ENCODE measurements at regions not wholly inside any gene's neighbourhood (a gene's known extent, or its start where the extent isn't known, plus 50 kb on each side); places are given as distances from the start of the nearest gene placed in this dataset.

- Histone ChIP-seq H3K27ac (ENCODE audit: low read length) (no peak overlapping the region), H3K4me1 (ENCODE audit: control insufficient read depth, low read depth, low read length) (no peaks in the 10 kb centered on the region), H3K27me3 (ENCODE audit: control insufficient read depth, insufficient read depth, low read length) (no peaks in the 10 kb centered on the region), H3K9ac (ENCODE audit: low read length) (no peak overlapping the region), H3K36me3 (ENCODE audit: control insufficient read depth, low read depth, low read length) (no peaks in the 10 kb centered on the region), H3K4me3 (ENCODE audit: low read length) (no peak overlapping the region), H3K9me3 (ENCODE audit: control insufficient read depth, low read depth, low read length) (no peaks in the 10 kb centered on the region)
These were observed 93.3 kb upstream of the NT5C1B start for GRCh38 chr2:18682681-18683080.

GRCh38 chr2:18677280-18677679 lies 87.9 kb upstream of the NT5C1B start:
- Histone ChIP-seq H3K9ac (ENCODE audit: low read length) (no peak overlapping the region), H3K27me3 (ENCODE audit: control insufficient read depth, insufficient read depth, low read length) (no peaks in the 10 kb centered on the region), H3K27ac (ENCODE audit: low read length) (no peak overlapping the region), H3K4me3 (ENCODE audit: low read length) (no peak overlapping the region), H3K9me3 (ENCODE audit: control insufficient read depth, low read depth, low read length) (no peaks in the 10 kb centered on the region), H3K36me3 (ENCODE audit: control insufficient read depth, low read depth, low read length) (no peaks in the 10 kb centered on the region), H3K4me1 (ENCODE audit: control insufficient read depth, low read depth, low read length) (no peaks in the 10 kb centered on the region)

GRCh38 chr2:18674309-18674708 lies 84.9 kb upstream of the NT5C1B start:
- Histone ChIP-seq H3K4me3 (ENCODE audit: low read length) (no peak overlapping the region), H3K36me3 (ENCODE audit: control insufficient read depth, low read depth, low read length) (no peaks in the 10 kb centered on the region), H3K4me1 (ENCODE audit: control insufficient read depth, low read depth, low read length) (no peaks in the 10 kb centered on the region), H3K9me3 (ENCODE audit: control insufficient read depth, low read depth, low read length) (no peaks in the 10 kb centered on the region), H3K27ac (ENCODE audit: low read length) (no peak overlapping the region), H3K27me3 (ENCODE audit: control insufficient read depth, insufficient read depth, low read length) (no peaks in the 10 kb centered on the region), H3K9ac (ENCODE audit: low read length) (no peak overlapping the region)

- no peak overlapping the region for H3K9ac ChIP-seq (ENCODE audit: low read length)
- no peak overlapping the region for H3K27ac ChIP-seq (ENCODE audit: low read length)
- H3K9me3 ChIP-seq (ENCODE audit: control insufficient read depth, low read depth, low read length): no peaks in the 10 kb centered on the region
- H3K36me3 ChIP-seq (ENCODE audit: control insufficient read depth, low read depth, low read length): no peaks in the 10 kb centered on the region
- no peaks in the 10 kb centered on the region for H3K4me1 ChIP-seq (ENCODE audit: control insufficient read depth, low read depth, low read length)
- H3K27me3 ChIP-seq (ENCODE audit: control insufficient read depth, insufficient read depth, low read length): no peaks in the 10 kb centered on the region
- no peak overlapping the region for H3K4me3 ChIP-seq (ENCODE audit: low read length)
These were observed 82.0 kb upstream of the NT5C1B start for GRCh38 chr2:18671363-18671762.

GRCh38 chr2:18668221-18668620 lies 78.9 kb upstream of the NT5C1B start:
- Histone ChIP-seq H3K27ac (ENCODE audit: low read length) (no peak overlapping the region), H3K27me3 (ENCODE audit: control insufficient read depth, insufficient read depth, low read length) (no peaks in the 10 kb centered on the region), H3K36me3 (ENCODE audit: control insufficient read depth, low read depth, low read length) (no peaks in the 10 kb centered on the region), H3K4me3 (ENCODE audit: low read length) (no peak overlapping the region), H3K9ac (ENCODE audit: low read length) (no peak overlapping the region), H3K9me3 (ENCODE audit: control insufficient read depth, low read depth, low read length) (no peaks in the 10 kb centered on the region), H3K4me1 (ENCODE audit: control insufficient read depth, low read depth, low read length) (no peaks in the 10 kb centered on the region)

GRCh38 chr2:18664421-18664820 lies 75.1 kb upstream of the NT5C1B start:
- H3K4me1 ChIP-seq (ENCODE audit: control insufficient read depth, low read depth, low read length): no peaks in the 10 kb centered on the region
- H3K4me3 ChIP-seq (ENCODE audit: low read length): no peak overlapping the region
- no peaks in the 10 kb centered on the region for H3K9me3 ChIP-seq (ENCODE audit: control insufficient read depth, low read depth, low read length)
- H3K36me3 ChIP-seq (ENCODE audit: control insufficient read depth, low read depth, low read length): no peaks in the 10 kb centered on the region
- no peak overlapping the region for H3K9ac ChIP-seq (ENCODE audit: low read length)
- H3K27me3 ChIP-seq (ENCODE audit: control insufficient read depth, insufficient read depth, low read length): no peaks in the 10 kb centered on the region
- no peak overlapping the region for H3K27ac ChIP-seq (ENCODE audit: low read length)

GRCh38 chr2:18663861-18664260 lies 74.5 kb upstream of the NT5C1B start:
- no peak overlapping the region for H3K4me3 ChIP-seq (ENCODE audit: low read length)
- H3K9ac ChIP-seq (ENCODE audit: low read length): no peak overlapping the region
- no peaks in the 10 kb centered on the region for H3K4me1 ChIP-seq (ENCODE audit: control insufficient read depth, low read depth, low read length)
- H3K36me3 ChIP-seq (ENCODE audit: control insufficient read depth, low read depth, low read length): no peaks in the 10 kb centered on the region
- H3K27me3 ChIP-seq (ENCODE audit: control insufficient read depth, insufficient read depth, low read length): no peaks in the 10 kb centered on the region
- no peak overlapping the region for H3K27ac ChIP-seq (ENCODE audit: low read length)
- H3K9me3 ChIP-seq (ENCODE audit: control insufficient read depth, low read depth, low read length): no peaks in the 10 kb centered on the region

GRCh38 chr2:18662689-18663088 lies 73.3 kb upstream of the NT5C1B start:
- H3K4me1 ChIP-seq (ENCODE audit: control insufficient read depth, low read depth, low read length): no peaks in the 10 kb centered on the region
- H3K9me3 ChIP-seq (ENCODE audit: control insufficient read depth, low read depth, low read length): no peaks in the 10 kb centered on the region
- H3K27me3 ChIP-seq (ENCODE audit: control insufficient read depth, insufficient read depth, low read length): no peaks in the 10 kb centered on the region
- H3K36me3 ChIP-seq (ENCODE audit: control insufficient read depth, low read depth, low read length): no peaks in the 10 kb centered on the region
- H3K27ac ChIP-seq (ENCODE audit: low read length): no peak overlapping the region
- H3K9ac ChIP-seq (ENCODE audit: low read length): no peak overlapping the region
- H3K4me3 ChIP-seq (ENCODE audit: low read length): no peak overlapping the region

- Histone ChIP-seq H3K27ac (ENCODE audit: low read length) (no peak overlapping the region), H3K9ac (ENCODE audit: low read length) (no peak overlapping the region), H3K9me3 (ENCODE audit: control insufficient read depth, low read depth, low read length) (no peaks in the 10 kb centered on the region), H3K4me1 (ENCODE audit: control insufficient read depth, low read depth, low read length) (no peaks in the 10 kb centered on the region), H3K36me3 (ENCODE audit: control insufficient read depth, low read depth, low read length) (no peaks in the 10 kb centered on the region), H3K4me3 (ENCODE audit: low read length) (no peak overlapping the region), H3K27me3 (ENCODE audit: control insufficient read depth, insufficient read depth, low read length) (no peaks in the 10 kb centered on the region)
These were observed 70.5 kb upstream of the NT5C1B start for GRCh38 chr2:18659915-18660314.

GRCh38 chr2:18656048-18656447 lies 66.7 kb upstream of the NT5C1B start:
- H3K4me3 ChIP-seq (ENCODE audit: low read length): no peak overlapping the region
- no peak overlapping the region for H3K9ac ChIP-seq (ENCODE audit: low read length)
- H3K27me3 ChIP-seq (ENCODE audit: control insufficient read depth, insufficient read depth, low read length): no peaks in the 10 kb centered on the region
- H3K4me1 ChIP-seq (ENCODE audit: control insufficient read depth, low read depth, low read length): no peaks in the 10 kb centered on the region
- no peaks in the 10 kb centered on the region for H3K9me3 ChIP-seq (ENCODE audit: control insufficient read depth, low read depth, low read length)
- H3K36me3 ChIP-seq (ENCODE audit: control insufficient read depth, low read depth, low read length): no peaks in the 10 kb centered on the region
- H3K27ac ChIP-seq (ENCODE audit: low read length): no peak overlapping the region

GRCh38 chr2:18651842-18652774 lies 62.7 kb upstream of the NT5C1B start:
- Histone ChIP-seq H3K9ac (ENCODE audit: low read length) (no peak overlapping the region), H3K9me3 (ENCODE audit: control insufficient read depth, low read depth, low read length) (no peaks in the 10 kb centered on the region), H3K36me3 (ENCODE audit: control insufficient read depth, low read depth, low read length) (no peaks in the 10 kb centered on the region), H3K4me1 (ENCODE audit: control insufficient read depth, low read depth, low read length) (no peaks in the 10 kb centered on the region), H3K4me3 (ENCODE audit: low read length) (no peak overlapping the region), H3K27me3 (ENCODE audit: control insufficient read depth, insufficient read depth, low read length) (no peaks in the 10 kb centered on the region), H3K27ac (ENCODE audit: low read length) (no peak overlapping the region)

GRCh38 chr2:18650221-18650620 lies 60.9 kb upstream of the NT5C1B start:
- Histone ChIP-seq H3K9ac (ENCODE audit: low read length) (no peak overlapping the region), H3K36me3 (ENCODE audit: control insufficient read depth, low read depth, low read length) (no peaks in the 10 kb centered on the region), H3K27me3 (ENCODE audit: control insufficient read depth, insufficient read depth, low read length) (no peaks in the 10 kb centered on the region), H3K4me1 (ENCODE audit: control insufficient read depth, low read depth, low read length) (no peaks in the 10 kb centered on the region), H3K4me3 (ENCODE audit: low read length) (no peak overlapping the region), H3K27ac (ENCODE audit: low read length) (no peak overlapping the region), H3K9me3 (ENCODE audit: control insufficient read depth, low read depth, low read length) (no peaks in the 10 kb centered on the region)
